ENCODE measurements at regions not wholly inside any gene's neighbourhood (a gene's known extent, or its start where the extent isn't known, plus 50 kb on each side); places are given as distances from the start of the nearest gene placed in this dataset.

- no peak overlapping the region for H3K9ac ChIP-seq (ENCODE audit: low read depth, low read length, poor library complexity)
- no peak overlapping the region for H3K14ac ChIP-seq (ENCODE audit: low read length)
- H4K8ac ChIP-seq (ENCODE audit: low read depth, low read length) = no peak overlapping the region
- no peak overlapping the region for H2AK5ac ChIP-seq (ENCODE audit: low read depth, low read length)
- no peak overlapping the region for H3K4ac ChIP-seq (ENCODE audit: low read length)
- no peaks in the 10 kb centered on the region for H3K27me3 ChIP-seq (ENCODE audit: control insufficient read depth in 3 of 3, insufficient read depth in 3 of 3, low read depth in 1 of 3, low read length in 3 of 3)
- no peak overlapping the region for H3K18ac ChIP-seq (ENCODE audit: low read length)
- no peak overlapping the region for H2BK12ac ChIP-seq (ENCODE audit: low read length)
- no peaks in the 10 kb centered on the region for H3K36me3 ChIP-seq (replicated peaks in 1 of 2; ENCODE audit: control insufficient read depth in 2 of 2, insufficient read depth in 2 of 2, low read length in 2 of 2)
- no CpG with 5 or more reads among the region's 2 CpGs for WGBS, 2 donors (ENCODE audit: extremely low coverage in 2 of 2, insufficient read length in 2 of 2, insufficient replicate concordance in 1 of 2)
- H2BK120ac ChIP-seq (ENCODE audit: low read depth, low read length) = no peak overlapping the region
- no peak overlapping the region for H4K91ac ChIP-seq (ENCODE audit: low read depth, low read length, poor library complexity)
- H3K4me1 ChIP-seq (ENCODE audit: control insufficient read depth in 2 of 2, insufficient read depth in 1 of 2, low read depth in 1 of 2, low read length in 2 of 2) = peaks cover 0 to 22% of the 10 kb centered on the region in 2 donors
- no peak overlapping the region for H2BK5ac ChIP-seq (ENCODE audit: low read length)
- H3K9me3 ChIP-seq (replicated peaks in 1 of 2; ENCODE audit: control insufficient read depth in 2 of 2, insufficient read depth in 1 of 2, low read depth in 1 of 2, low read length in 2 of 2) = no peaks in the 10 kb centered on the region
- H3K4me2 ChIP-seq (ENCODE audit: insufficient read depth, low read length, poor library complexity, severe bottlenecking) = no peak overlapping the region
- H3K23ac ChIP-seq (ENCODE audit: low read depth, low read length, poor library complexity) = no peak overlapping the region
- H3K4me3 ChIP-seq (ENCODE audit: low read length in 2 of 2) = no peak overlapping the region
- H3K27ac ChIP-seq (replicated peaks; ENCODE audit: low read length) = no peak overlapping the region
- H2BK15ac ChIP-seq (ENCODE audit: low read length) = no peak overlapping the region
- no peaks in the 10 kb centered on the region for H3K79me1 ChIP-seq (ENCODE audit: low read depth, low read length)
- H2AFZ ChIP-seq (ENCODE audit: low read length) = no peak overlapping the region
- no peak for DNase-seq (ENCODE audit: low spot score)
These were observed 250.5 kb downstream of the RPL10L start for GRCh38 chr14:46401066-46401465.

DNA sequence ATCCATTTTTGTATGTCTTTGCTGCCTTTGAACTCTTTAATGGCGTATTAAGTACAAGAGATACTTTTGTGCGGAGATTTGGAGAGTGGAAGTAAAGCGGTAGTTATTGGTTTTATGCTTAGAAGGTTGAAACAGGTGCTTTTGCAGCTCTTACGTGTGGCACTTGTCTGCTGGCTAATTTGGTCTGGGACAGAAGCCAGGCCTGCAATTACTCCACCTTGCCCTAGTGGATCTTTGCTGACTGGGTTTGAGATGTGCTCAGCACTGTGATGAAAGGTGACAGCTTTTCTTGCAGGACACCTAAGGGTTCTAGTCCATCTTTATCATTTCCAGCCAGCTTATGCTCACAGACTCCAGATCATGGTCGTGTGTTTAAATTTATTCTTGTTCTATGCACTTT, 252.5 kb downstream of the RPL10L start:
- no peak overlapping the region for H2BK15ac ChIP-seq (ENCODE audit: low read length)
- 100% methylated on average over 2 of the region's 5 CpGs; no CpG with 5 or more reads in 1 of the 2 donors for WGBS, 2 donors (ENCODE audit: extremely low coverage in 2 of 2, insufficient read length in 2 of 2, insufficient replicate concordance in 1 of 2)
- H3K4me1 ChIP-seq (ENCODE audit: control insufficient read depth in 2 of 2, insufficient read depth in 1 of 2, low read depth in 1 of 2, low read length in 2 of 2) = peaks cover 0 to 9% of the 10 kb centered on the region in 2 donors
- H4K8ac ChIP-seq (ENCODE audit: low read depth, low read length) = no peak overlapping the region
- no peak overlapping the region for H3K9ac ChIP-seq (ENCODE audit: low read depth, low read length, poor library complexity)
- no peak overlapping the region for H3K18ac ChIP-seq (ENCODE audit: low read length)
- H2BK12ac ChIP-seq (ENCODE audit: low read length) = no peak overlapping the region
- H3K27ac ChIP-seq (replicated peaks; ENCODE audit: low read length) = no peak overlapping the region
- H3K27me3 ChIP-seq (ENCODE audit: control insufficient read depth in 3 of 3, insufficient read depth in 3 of 3, low read depth in 1 of 3, low read length in 3 of 3) = no peaks in the 10 kb centered on the region
- no peak overlapping the region for H3K4me3 ChIP-seq (ENCODE audit: low read length in 2 of 2)
- H2BK120ac ChIP-seq (ENCODE audit: low read depth, low read length) = no peak overlapping the region
- no peak for DNase-seq (ENCODE audit: low spot score)
- H2BK5ac ChIP-seq (ENCODE audit: low read length) = no peak overlapping the region
- peak overlapping the region; percentile 60 for H2AFZ ChIP-seq (ENCODE audit: low read length)
- no peaks in the 10 kb centered on the region for H3K36me3 ChIP-seq (replicated peaks in 1 of 2; ENCODE audit: control insufficient read depth in 2 of 2, insufficient read depth in 2 of 2, low read length in 2 of 2)
- H2AK5ac ChIP-seq (ENCODE audit: low read depth, low read length) = no peak overlapping the region
- H3K4ac ChIP-seq (ENCODE audit: low read length) = no peak overlapping the region
- no peak overlapping the region for H3K4me2 ChIP-seq (ENCODE audit: insufficient read depth, low read length, poor library complexity, severe bottlenecking)
- no peaks in the 10 kb centered on the region for H3K9me3 ChIP-seq (replicated peaks in 1 of 2; ENCODE audit: control insufficient read depth in 2 of 2, insufficient read depth in 1 of 2, low read depth in 1 of 2, low read length in 2 of 2)
- no peaks in the 10 kb centered on the region for H3K79me1 ChIP-seq (ENCODE audit: low read depth, low read length)
- H3K14ac ChIP-seq (ENCODE audit: low read length) = no peak overlapping the region
- H4K91ac ChIP-seq (ENCODE audit: low read depth, low read length, poor library complexity) = no peak overlapping the region
- H3K23ac ChIP-seq (ENCODE audit: low read depth, low read length, poor library complexity) = no peak overlapping the region

- H3K14ac ChIP-seq (ENCODE audit: low read length) = no peak overlapping the region
- H3K9ac ChIP-seq (ENCODE audit: low read depth, low read length, poor library complexity) = no peak overlapping the region
- H3K27me3 ChIP-seq (ENCODE audit: control insufficient read depth in 3 of 3, insufficient read depth in 3 of 3, low read depth in 1 of 3, low read length in 3 of 3) = no peaks in the 10 kb centered on the region
- H2AK5ac ChIP-seq (ENCODE audit: low read depth, low read length) = no peak overlapping the region
- no peak overlapping the region for H3K4me2 ChIP-seq (ENCODE audit: insufficient read depth, low read length, poor library complexity, severe bottlenecking)
- WGBS, 2 donors (ENCODE audit: extremely low coverage in 2 of 2, insufficient read length in 2 of 2, insufficient replicate concordance in 1 of 2) = no CpG with 5 or more reads among the region's 10 CpGs
- no peak for DNase-seq (ENCODE audit: low spot score)
- no peak overlapping the region for H3K27ac ChIP-seq (replicated peaks; ENCODE audit: low read length)
- no peak overlapping the region for H4K91ac ChIP-seq (ENCODE audit: low read depth, low read length, poor library complexity)
- H2BK5ac ChIP-seq (ENCODE audit: low read length) = no peak overlapping the region
- no peaks in the 10 kb centered on the region for H3K9me3 ChIP-seq (replicated peaks in 1 of 2; ENCODE audit: control insufficient read depth in 2 of 2, insufficient read depth in 1 of 2, low read depth in 1 of 2, low read length in 2 of 2)
- no peak overlapping the region for H2BK15ac ChIP-seq (ENCODE audit: low read length)
- H3K4ac ChIP-seq (ENCODE audit: low read length) = no peak overlapping the region
- no peak overlapping the region for H3K18ac ChIP-seq (ENCODE audit: low read length)
- H3K36me3 ChIP-seq (replicated peaks in 1 of 2; ENCODE audit: control insufficient read depth in 2 of 2, insufficient read depth in 2 of 2, low read length in 2 of 2) = no peaks in the 10 kb centered on the region
- no peak overlapping the region for H3K4me3 ChIP-seq (ENCODE audit: low read length in 2 of 2)
- no peak overlapping the region for H4K8ac ChIP-seq (ENCODE audit: low read depth, low read length)
- H3K4me1 ChIP-seq (ENCODE audit: control insufficient read depth in 2 of 2, insufficient read depth in 1 of 2, low read depth in 1 of 2, low read length in 2 of 2) = no peaks in the 10 kb centered on the region
- H2BK12ac ChIP-seq (ENCODE audit: low read length) = no peak overlapping the region
- peak overlapping the region; percentile 71 for H2AFZ ChIP-seq (ENCODE audit: low read length)
- no peaks in the 10 kb centered on the region for H3K79me1 ChIP-seq (ENCODE audit: low read depth, low read length)
- no peak overlapping the region for H3K23ac ChIP-seq (ENCODE audit: low read depth, low read length, poor library complexity)
- no peak overlapping the region for H2BK120ac ChIP-seq (ENCODE audit: low read depth, low read length)
These were observed 267.0 kb downstream of the RPL10L start for GRCh38 chr14:46384611-46385010.

GRCh38 chr14:46381674-46382073, 269.9 kb downstream of the RPL10L start:
- Histone ChIP-seq H3K36me3 (replicated peaks in 1 of 2; ENCODE audit: control insufficient read depth in 2 of 2, insufficient read depth in 2 of 2, low read length in 2 of 2) (no peaks in the 10 kb centered on the region), H4K91ac (ENCODE audit: low read depth, low read length, poor library complexity) (no peak overlapping the region), H2AK5ac (ENCODE audit: low read depth, low read length) (no peak overlapping the region), H2BK12ac (ENCODE audit: low read length) (no peak overlapping the region), H4K8ac (ENCODE audit: low read depth, low read length) (no peak overlapping the region), H2BK120ac (ENCODE audit: low read depth, low read length) (no peak overlapping the region), H3K9me3 (replicated peaks in 1 of 2; ENCODE audit: control insufficient read depth in 2 of 2, insufficient read depth in 1 of 2, low read depth in 1 of 2, low read length in 2 of 2) (no peaks in the 10 kb centered on the region), H3K14ac (ENCODE audit: low read length) (no peak overlapping the region), H3K23ac (ENCODE audit: low read depth, low read length, poor library complexity) (no peak overlapping the region), H3K4me2 (ENCODE audit: insufficient read depth, low read length, poor library complexity, severe bottlenecking) (no peak overlapping the region), H3K4me1 (ENCODE audit: control insufficient read depth in 2 of 2, insufficient read depth in 1 of 2, low read depth in 1 of 2, low read length in 2 of 2) (no peaks in the 10 kb centered on the region), H3K4me3 (ENCODE audit: low read length in 2 of 2) (no peak overlapping the region), H2AFZ (ENCODE audit: low read length) (peak overlapping the region; percentile 19), H2BK5ac (ENCODE audit: low read length) (no peak overlapping the region), H3K18ac (ENCODE audit: low read length) (no peak overlapping the region), H3K27me3 (ENCODE audit: control insufficient read depth in 3 of 3, insufficient read depth in 3 of 3, low read depth in 1 of 3, low read length in 3 of 3) (no peaks in the 10 kb centered on the region), H2BK15ac (ENCODE audit: low read length) (no peak overlapping the region), H3K79me1 (ENCODE audit: low read depth, low read length) (no peaks in the 10 kb centered on the region), H3K27ac (replicated peaks; ENCODE audit: low read length) (no peak overlapping the region), H3K9ac (ENCODE audit: low read depth, low read length, poor library complexity) (no peak overlapping the region), H3K4ac (ENCODE audit: low read length) (no peak overlapping the region)
- DNase-seq (ENCODE audit: low spot score) = no peak
- WGBS, 2 donors (ENCODE audit: extremely low coverage in 2 of 2, insufficient read length in 2 of 2, insufficient replicate concordance in 1 of 2) = no CpG with 5 or more reads among the region's 2 CpGs

All from neuronal stem cell (in vitro differentiated cells).